WTC11 (cell line): ENCODE measurements at regions not wholly inside any gene's neighbourhood (a gene's known extent, or its start where the extent isn't known, plus 50 kb on each side); places are given as distances from the start of the nearest gene placed in this dataset.

Experiments
- ATAC-seq: fragments of 200-7000 bp; cut with Tn5 transposase; 2 replicates; pipeline ENCODE4 v1.10.0; 2021; ENCODE audit warnings: mild to moderate bottlenecking, moderate library complexity
- CTCF ChIA-PET: fragments of 300-600 bp; sonication (Branson Sonifier 250); formaldehyde crosslinking; loops from one replicate; lab custom pipeline; 2021; ENCODE audit warnings: antibody characterized with exemption; lab: Charles Lee
- POLR2A ChIA-PET: fragments of 350-600 bp; sonication (Branson Sonifier 250); formaldehyde crosslinking; loops from one replicate; lab custom pipeline; 2021; ENCODE audit warnings: antibody characterized with exemption; lab: Charles Lee
- DNase-seq: peaks from one replicate; pipeline ENCODE4 v3.0.0; 2021; ENCODE audit warnings: low spot score
- H3K27ac Mint-ChIP-seq: 2 replicates; pipeline ENCODE4 v1.8.0; 2021; ENCODE audit warnings: mixed read lengths
- H3K27me3 Mint-ChIP-seq: 2 replicates; pipeline ENCODE4 v1.8.0; 2021; ENCODE audit warnings: low read depth, mild to moderate bottlenecking, moderate library complexity, mixed read lengths
- H3K36me3 Mint-ChIP-seq: 2 replicates; pipeline ENCODE4 v1.8.0; 2021; ENCODE audit warnings: mixed read lengths
- H3K4me1 Mint-ChIP-seq: 2 replicates; pipeline ENCODE4 v1.8.0; 2022; ENCODE audit warnings: mixed read lengths
- H3K4me3 Mint-ChIP-seq: 2 replicates; pipeline ENCODE4 v1.8.0; 2021; ENCODE audit warnings: mild to moderate bottlenecking, moderate library complexity, mixed read lengths
- H3K9me3 Mint-ChIP-seq: 2 replicates; pipeline ENCODE4 v1.8.0; 2021; ENCODE audit warnings: mixed read lengths
- CDX4 ChIP-seq: fragments of 250-450 bp; sonication (Bioruptor Pico); IDR thresholded peaks from 2 replicates; pipeline ENCODE4 v1.9.0; 2021; ENCODE audit warnings: moderate library complexity, mild to moderate bottlenecking, inconsistent platforms, borderline replicate concordance
- CREM ChIP-seq: sonication (generic); formaldehyde crosslinking; IDR thresholded peaks from 2 replicates; pipeline ENCODE4 v1.8.1; 2022; ENCODE audit warnings: mild to moderate bottlenecking, missing genetic modification reagents, moderate library complexity
- ELF4 ChIP-seq: sonication (generic); formaldehyde crosslinking; IDR thresholded peaks from 2 replicates; pipeline ENCODE4 v1.8.1; 2022; ENCODE audit warnings: low read depth, mild to moderate bottlenecking, moderate library complexity, missing genetic modification reagents
- HMGA2 ChIP-seq: fragments of 250-450 bp; sonication (Bioruptor Pico); IDR thresholded peaks from 2 replicates; pipeline ENCODE4 v1.4.0; 2021; ENCODE audit warnings: mild to moderate bottlenecking, moderate library complexity
- JAZF1 ChIP-seq: fragments of 250-450 bp; sonication (Bioruptor Pico); IDR thresholded peaks from 2 replicates; pipeline ENCODE4 v1.9.0; 2021; ENCODE audit warnings: moderate library complexity, mild to moderate bottlenecking, inconsistent platforms
- JUN ChIP-seq: sonication (generic); formaldehyde crosslinking; IDR thresholded peaks from 2 replicates; pipeline ENCODE4 v1.8.0; 2023; ENCODE audit warnings: mild to moderate bottlenecking, missing genetic modification reagents
- KAT7 ChIP-seq: sonication (generic); formaldehyde crosslinking; IDR thresholded peaks from 2 replicates; pipeline ENCODE4 v1.8.1; 2023; ENCODE audit warnings: missing genetic modification reagents, mild to moderate bottlenecking, borderline replicate concordance
- MYBL2 ChIP-seq: sonication (generic); formaldehyde crosslinking; IDR thresholded peaks from 2 replicates; pipeline ENCODE4 v1.8.1; 2023; ENCODE audit warnings: mild to moderate bottlenecking, moderate library complexity, missing genetic modification reagents
- TCF7 ChIP-seq: sonication (generic); formaldehyde crosslinking; IDR thresholded peaks from 2 replicates; pipeline ENCODE4 v1.8.0; 2022; ENCODE audit warnings: mild to moderate bottlenecking, low read depth, missing genetic modification reagents, moderate library complexity
- ZBTB21 ChIP-seq: sonication (generic); formaldehyde crosslinking; IDR thresholded peaks from 2 replicates; pipeline ENCODE4 v1.8.1; 2023; ENCODE audit warnings: mild to moderate bottlenecking, missing genetic modification reagents, borderline replicate concordance
- ZNF121 ChIP-seq: sonication (generic); formaldehyde crosslinking; IDR thresholded peaks from 2 replicates; pipeline ENCODE4 v1.8.0; 2023; ENCODE audit warnings: missing genetic modification reagents
- ZNF232 ChIP-seq: sonication (generic); formaldehyde crosslinking; IDR thresholded peaks from 2 replicates; pipeline ENCODE4 v1.8.0; 2022; ENCODE audit warnings: mild to moderate bottlenecking, missing genetic modification reagents
- ZNF512 ChIP-seq: sonication (generic); formaldehyde crosslinking; IDR thresholded peaks from 2 replicates; pipeline ENCODE4 v1.8.1; 2022; ENCODE audit warnings: missing genetic modification reagents, borderline replicate concordance
- ZNF532 ChIP-seq: fragments of 250-450 bp; sonication (Bioruptor Pico); IDR thresholded peaks from 2 replicates; pipeline ENCODE4 v1.9.0; 2021; ENCODE audit warnings: mild to moderate bottlenecking, borderline replicate concordance
- TF ChIP-seq, protein P1 (sequence below): sonication (generic); formaldehyde crosslinking; IDR thresholded peaks from 2 replicates; pipeline ENCODE4 v1.8.0; 2023; ENCODE audit warnings: mild to moderate bottlenecking, missing genetic modification reagents
- TF ChIP-seq, protein P2 (sequence below): sonication (generic); formaldehyde crosslinking; IDR thresholded peaks from 2 replicates; pipeline ENCODE4 v1.8.1; 2022; ENCODE audit warnings: mild to moderate bottlenecking, moderate library complexity, missing genetic modification reagents
- TF ChIP-seq, protein P3 (sequence below): fragments of 250-450 bp; sonication (Bioruptor Pico); conservative IDR thresholded peaks from 2 replicates; pipeline ENCODE4 v1.9.0; 2021; ENCODE audit warnings: mild to moderate bottlenecking

GRCh38 chr6:43977404-43978111 lies 149.7 kb downstream of the MRPL14 start (continued):
- TF ChIP-seq MYBL2 (CRISPR knock-in tag) (no peak), ZBTB21 (CRISPR knock-in tag) (no peak), ZNF512 (CRISPR knock-in tag) (no peak), JAZF1 (CRISPR knock-in tag) (no peak), ZNF121 (CRISPR knock-in tag) (no peak)
- TF ChIP-seq, protein P1, sequence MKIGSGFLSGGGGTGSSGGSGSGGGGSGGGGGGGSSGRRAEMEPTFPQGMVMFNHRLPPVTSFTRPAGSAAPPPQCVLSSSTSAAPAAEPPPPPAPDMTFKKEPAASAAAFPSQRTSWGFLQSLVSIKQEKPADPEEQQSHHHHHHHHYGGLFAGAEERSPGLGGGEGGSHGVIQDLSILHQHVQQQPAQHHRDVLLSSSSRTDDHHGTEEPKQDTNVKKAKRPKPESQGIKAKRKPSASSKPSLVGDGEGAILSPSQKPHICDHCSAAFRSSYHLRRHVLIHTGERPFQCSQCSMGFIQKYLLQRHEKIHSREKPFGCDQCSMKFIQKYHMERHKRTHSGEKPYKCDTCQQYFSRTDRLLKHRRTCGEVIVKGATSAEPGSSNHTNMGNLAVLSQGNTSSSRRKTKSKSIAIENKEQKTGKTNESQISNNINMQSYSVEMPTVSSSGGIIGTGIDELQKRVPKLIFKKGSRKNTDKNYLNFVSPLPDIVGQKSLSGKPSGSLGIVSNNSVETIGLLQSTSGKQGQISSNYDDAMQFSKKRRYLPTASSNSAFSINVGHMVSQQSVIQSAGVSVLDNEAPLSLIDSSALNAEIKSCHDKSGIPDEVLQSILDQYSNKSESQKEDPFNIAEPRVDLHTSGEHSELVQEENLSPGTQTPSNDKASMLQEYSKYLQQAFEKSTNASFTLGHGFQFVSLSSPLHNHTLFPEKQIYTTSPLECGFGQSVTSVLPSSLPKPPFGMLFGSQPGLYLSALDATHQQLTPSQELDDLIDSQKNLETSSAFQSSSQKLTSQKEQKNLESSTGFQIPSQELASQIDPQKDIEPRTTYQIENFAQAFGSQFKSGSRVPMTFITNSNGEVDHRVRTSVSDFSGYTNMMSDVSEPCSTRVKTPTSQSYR (CRISPR knock-in tag), result no peak

DNA sequence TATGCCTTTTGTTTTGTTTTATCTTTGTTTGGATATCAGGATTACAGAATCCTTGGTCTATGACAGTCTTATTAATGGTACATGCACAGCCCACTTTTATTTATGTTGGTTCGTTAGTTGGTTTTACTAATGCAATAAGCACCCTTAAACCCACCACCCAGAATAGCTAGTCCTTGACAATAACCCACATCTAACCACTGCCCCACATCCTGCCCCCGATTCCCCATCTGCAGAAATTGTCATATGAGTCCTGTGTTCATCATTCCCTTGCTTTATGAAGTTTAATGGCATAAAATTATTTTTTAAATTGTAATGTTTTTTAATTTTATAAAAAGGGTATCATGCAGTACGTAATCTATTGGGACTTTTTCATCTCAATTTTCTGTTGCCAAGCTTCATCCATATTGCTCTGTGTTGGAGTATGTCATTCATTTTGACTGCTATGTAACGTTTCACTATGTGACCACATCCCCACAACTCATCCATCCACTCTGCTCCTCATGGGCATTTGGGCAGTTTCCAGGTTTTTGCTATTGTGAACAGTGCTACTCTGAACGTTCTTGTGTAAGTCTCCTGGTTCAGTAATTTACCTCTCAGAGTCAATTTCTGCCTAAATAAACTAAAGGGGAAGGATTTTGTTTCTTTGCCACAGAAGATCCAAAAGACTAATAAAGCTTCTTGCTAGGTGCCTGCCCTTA lies 150.4 kb downstream of the MRPL14 start:
- ChIA-PET POLR2A (no interaction called here), CTCF (interaction anchor here (0.6 kb wide), 1 partner anchor 86 kb away, joined by 3 read pairs; no protein-coding TSS in a partner anchor)
- H3K9me3 Mint-ChIP-seq, result peaks cover 10% of the 10 kb centered on the region

More for the DNA sequence above, 150.4 kb downstream of the MRPL14 start:
- ATAC-seq, result no peak
- H3K27me3 Mint-ChIP-seq, result peaks cover 5% of the 10 kb centered on the region
- H3K4me1 Mint-ChIP-seq, result peaks cover 6% of the 10 kb centered on the region
- no peak for DNase-seq
- H3K4me3 Mint-ChIP-seq, result no peak overlapping the region
- TF ChIP-seq ELF4 (CRISPR knock-in tag), result no peak
- TF ChIP-seq CDX4, result no peak
- TF ChIP-seq, protein P2, sequence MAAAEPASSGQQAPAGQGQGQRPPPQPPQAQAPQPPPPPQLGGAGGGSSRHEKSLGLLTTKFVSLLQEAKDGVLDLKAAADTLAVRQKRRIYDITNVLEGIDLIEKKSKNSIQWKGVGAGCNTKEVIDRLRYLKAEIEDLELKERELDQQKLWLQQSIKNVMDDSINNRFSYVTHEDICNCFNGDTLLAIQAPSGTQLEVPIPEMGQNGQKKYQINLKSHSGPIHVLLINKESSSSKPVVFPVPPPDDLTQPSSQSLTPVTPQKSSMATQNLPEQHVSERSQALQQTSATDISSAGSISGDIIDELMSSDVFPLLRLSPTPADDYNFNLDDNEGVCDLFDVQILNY (CRISPR knock-in tag), result no peak
- TF ChIP-seq, protein P3, sequence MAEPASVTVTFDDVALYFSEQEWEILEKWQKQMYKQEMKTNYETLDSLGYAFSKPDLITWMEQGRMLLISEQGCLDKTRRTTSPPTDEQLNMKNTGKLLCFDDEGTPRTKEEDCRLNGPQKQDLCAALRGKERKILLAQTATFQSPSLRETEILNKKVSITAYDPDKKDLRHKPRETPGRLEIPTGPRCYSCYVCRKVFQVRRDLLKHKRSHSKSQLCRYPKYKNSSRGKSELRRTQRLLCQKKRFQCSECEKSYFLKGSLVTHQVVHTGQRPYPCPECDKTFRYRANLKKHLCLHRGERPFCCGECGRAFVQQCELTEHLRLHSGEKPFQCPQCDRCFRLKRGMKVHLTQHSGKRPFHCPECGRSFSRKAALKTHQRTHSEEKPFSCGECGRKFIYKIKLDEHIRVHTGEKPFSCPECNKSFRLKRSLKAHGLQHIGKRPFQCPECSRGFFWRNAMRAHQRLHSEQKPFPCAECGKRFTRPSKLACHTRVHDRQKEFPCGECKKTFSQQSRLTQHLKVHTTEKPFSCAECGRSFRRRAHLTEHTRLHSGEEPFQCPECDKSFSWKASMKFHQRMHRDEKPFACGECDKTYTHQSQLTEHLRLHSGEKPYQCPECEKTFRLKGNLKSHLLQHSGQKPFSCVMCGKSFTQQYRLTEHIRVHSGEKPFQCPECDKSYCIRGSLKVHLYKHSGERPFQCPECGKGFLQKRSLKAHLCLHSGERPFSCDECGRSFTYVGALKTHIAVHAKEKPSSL (CRISPR knock-in tag), result no peak
- no peak for TF ChIP-seq ZNF232
- TF ChIP-seq CREM (CRISPR knock-in tag), result no peak
- TF ChIP-seq ZNF512 (CRISPR knock-in tag), result no peak
- no peak for TF ChIP-seq JAZF1 (CRISPR knock-in tag)
- TF ChIP-seq ZNF532 (CRISPR knock-in tag), result no peak
- no peak for TF ChIP-seq JUN (CRISPR knock-in tag)
- TF ChIP-seq KAT7 (CRISPR knock-in tag), result no peak
- TF ChIP-seq TCF7, result no peak
- no peak for TF ChIP-seq ZBTB21 (CRISPR knock-in tag)
- no peak for TF ChIP-seq HMGA2 (CRISPR knock-in tag)
- no peaks in the 10 kb centered on the region for H3K36me3 Mint-ChIP-seq
- H3K27ac Mint-ChIP-seq, result no peak overlapping the region
